A549 (cell line): ENCODE measurements at regions not wholly inside any gene's neighbourhood (a gene's known extent, or its start where the extent isn't known, plus 50 kb on each side); places are given as distances from the start of the nearest gene placed in this dataset.

Experiments used
- ATAC-seq, 2 experiments: fragments of 200-7000 bp in 1 of 2; fragments of >200 bp in 1 of 2; cut with Nextera tagmentation in 1 of 2; cut with Tn5 transposase in 1 of 2; 3 replicates each; pipeline versions ENCODE4 v1.8.0 to v1.9.1; 2018 to 2020; ENCODE audit warnings: mild to moderate bottlenecking in 1 of 2, moderate library complexity in 1 of 2
- CTCF ChIA-PET: fragments of 300-600 bp; sonication (Branson Sonifier 250); formaldehyde crosslinking; extraction: SDS; loops from one replicate; lab custom pipeline; 2021; ENCODE audit warnings: antibody characterized with exemption, inconsistent platforms; lab: Yijun Ruan, JAX
- POLR2A ChIA-PET: fragments of 350-600 bp; formaldehyde crosslinking; extraction: SDS; loops from one replicate; lab custom pipeline; 2021; ENCODE audit warnings: antibody characterized with exemption, inconsistent platforms; lab: Yijun Ruan, JAX
- DNase-seq, 2 experiments: peaks; one replicate each; pipeline versions ENCODE4 v3.0.0 to v3.0.0-alpha.2; 2011 to 2016; ENCODE audit warnings: low read depth in 1 of 2, low spot score in 1 of 2
- FAIRE-seq: peaks from 2 replicates; lab custom pipeline; 2011; peaks lifted over from hg19 to GRCh38; lab: Jason Lieb, UNC
- H3K27ac ChIP-seq, 2 experiments: fragments of >200 bp; sonication (Bioruptor Twin); formaldehyde crosslinking; 3 replicates each; pipeline ENCODE4 v1.5.1; 2016 to 2017
- H3K4me1 ChIP-seq: fragments of >200 bp; sonication (Bioruptor Twin); formaldehyde crosslinking; 3 replicates; pipeline ENCODE4 v1.6.1; 2016
- H3K4me2 ChIP-seq: fragments of >200 bp; sonication (Bioruptor Twin); formaldehyde crosslinking; 3 replicates; pipeline ENCODE4 v1.6.1; 2016
- H3K4me3 ChIP-seq: fragments of >200 bp; sonication (Bioruptor Twin); formaldehyde crosslinking; 3 replicates; pipeline ENCODE4 v1.5.1; 2016
- H3K9me3 ChIP-seq: fragments of >200 bp; sonication (Bioruptor Twin); formaldehyde crosslinking; 3 replicates; pipeline ENCODE4 v1.6.1; 2016
- CBX8 ChIP-seq: fragments of 200-600 bp; sonication (generic); IDR thresholded peaks from 2 replicates; pipeline ENCODE4 v1.6.1; 2016
- CTCF ChIP-seq: fragments of >200 bp; sonication (Bioruptor Twin); formaldehyde crosslinking; IDR thresholded peaks from 3 replicates; pipeline ENCODE4 v1.5.1; 2016
- E2F6 ChIP-seq: IDR thresholded peaks from 2 replicates; pipeline ENCODE4 v1.6.1; 2012; ENCODE audit warnings: low read depth, borderline replicate concordance
- EHF ChIP-seq: fragments of 250-450 bp; sonication (Bioruptor Pico); IDR thresholded peaks from 2 replicates; pipeline ENCODE4 v1.5.0; 2020; ENCODE audit warnings: mild to moderate bottlenecking
- FOSB ChIP-seq: fragments of 250-450 bp; sonication (Bioruptor Pico); IDR thresholded peaks from 2 replicates; pipeline ENCODE4 v1.5.0; 2020; ENCODE audit warnings: mild to moderate bottlenecking, moderate library complexity
- FOSL2 ChIP-seq, 2 experiments: fragments of 450-650 bp in 1 of 2; fragments of >200 bp in 1 of 2; sonication (Bioruptor Twin) in 1 of 2; formaldehyde crosslinking; IDR thresholded peaks; 2 replicates each; pipeline versions ENCODE4 v1.5.0 to v1.6.1; 2016 to 2020; ENCODE audit warnings: mild to moderate bottlenecking in 1 of 2, moderate library complexity in 1 of 2
- HDAC2 ChIP-seq: fragments of 200-600 bp; sonication (generic); IDR thresholded peaks from 2 replicates; pipeline ENCODE4 v1.6.1; 2016
- HES2 ChIP-seq: fragments of >200 bp; sonication (Bioruptor Twin); formaldehyde crosslinking; IDR thresholded peaks from 2 replicates; pipeline ENCODE4 v1.6.1; 2016
- KDM5A ChIP-seq: fragments of 200-600 bp; sonication (generic); IDR thresholded peaks from 2 replicates; pipeline ENCODE4 v1.6.1; 2016; ENCODE audit warnings: antibody characterized with exemption, mild to moderate bottlenecking
- NPAS2 ChIP-seq: fragments of 250-450 bp; sonication (Bioruptor Pico); IDR thresholded peaks from 2 replicates; pipeline ENCODE4 v1.8.0; 2022; ENCODE audit warnings: mild to moderate bottlenecking, moderate library complexity, borderline replicate concordance
- RCOR1 ChIP-seq: fragments of 150-350 bp; IDR thresholded peaks from 2 replicates; pipeline ENCODE4 v1.6.1; 2014; ENCODE audit warnings: antibody characterized with exemption, low read length, low read depth
- RNF2 ChIP-seq: fragments of 200-600 bp; sonication (generic); IDR thresholded peaks from 2 replicates; pipeline ENCODE4 v1.6.1; 2016; ENCODE audit warnings: low read depth, mild to moderate bottlenecking, antibody characterized with exemption, moderate library complexity, borderline replicate concordance
- TFCP2L1 ChIP-seq: fragments of 250-450 bp; sonication (Bioruptor Pico); IDR thresholded peaks from 2 replicates; pipeline ENCODE4 v1.5.0; 2021; ENCODE audit warnings: mild to moderate bottlenecking
- ZC3H11A ChIP-seq: fragments of 450-650 bp; IDR thresholded peaks from 2 replicates; pipeline ENCODE4 v1.6.1; 2014; ENCODE audit warnings: antibody characterized with exemption, mild to moderate bottlenecking
- ZFP36 ChIP-seq: fragments of 450-650 bp; IDR thresholded peaks from 2 replicates; pipeline ENCODE4 v1.6.1; 2014; ENCODE audit warnings: borderline replicate concordance; ENCODE audit not compliant: partially characterized antibody
- WGBS: methylation state at CpG from one replicate; pipeline ENCODE4 v1.1.6; 2017; ENCODE audit errors: missing lambda C conversion rate; 5-methylcytosine and 5-hydroxymethylcytosine counted together
- TF ChIP-seq, protein P1 (sequence below): fragments of 250-450 bp; sonication (Bioruptor Pico); IDR thresholded peaks from 2 replicates; pipeline ENCODE4 v1.5.0; 2021; ENCODE audit warnings: mild to moderate bottlenecking, moderate library complexity, borderline replicate concordance

- TF ChIP-seq KDM5A = no peak
- TF ChIP-seq E2F6 = no peak
- TF ChIP-seq ZFP36 = no peak
- no peak for TF ChIP-seq RNF2
- TF ChIP-seq, all 56 proteins: peak for 0
These were observed 157.6 kb downstream of the LRATD1 start (continued) for GRCh38 chr2:14790041-14790640.

DNA sequence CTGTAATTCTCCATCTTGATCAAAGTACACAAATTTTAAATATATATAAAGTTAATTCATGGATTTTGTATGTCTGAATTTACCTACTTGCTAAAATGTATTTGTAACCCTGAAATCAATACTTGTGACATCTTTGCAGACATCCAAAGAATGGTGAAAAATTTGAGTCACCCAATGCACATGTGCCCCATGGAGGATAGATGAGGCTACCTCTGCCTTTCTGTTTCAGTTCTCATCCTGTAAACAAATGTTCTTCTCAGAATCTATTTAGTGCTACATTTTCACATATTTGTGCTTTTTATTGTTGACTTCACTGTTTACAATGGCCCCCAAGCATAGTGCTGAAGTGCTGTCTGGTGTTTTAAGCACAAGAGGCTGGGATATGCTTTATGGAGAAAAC lies 171.5 kb downstream of the LRATD1 start:
- ChIA-PET POLR2A (no interaction called here), CTCF (no interaction called here)
- no peak for DNase-seq
- no peak overlapping the region for H3K4me3 ChIP-seq
- TF ChIP-seq HES2 (no peak), TFCP2L1 (CRISPR knock-in tag) (no peak), RNF2 (no peak), RCOR1 (no peak), ZC3H11A (no peak)
- TF ChIP-seq, all 56 proteins: peak for 0
- H3K27ac ChIP-seq = no peak overlapping the region
- ATAC-seq (no peak), FAIRE-seq (no peak)
- no peak overlapping the region for H3K4me2 ChIP-seq
- H3K9me3 ChIP-seq = no peaks in the 10 kb centered on the region
- no peaks in the 10 kb centered on the region for H3K4me1 ChIP-seq

- FAIRE-seq = no peak
- Histone ChIP-seq H3K4me3 (no peak overlapping the region), H3K4me1 (no peaks in the 10 kb centered on the region), H3K27ac (no peak overlapping the region), H3K4me2 (no peak overlapping the region), H3K9me3 (no peaks in the 10 kb centered on the region)
- 1% methylated on average over 3 of the region's 3 CpGs for WGBS
- no peak for DNase-seq
- ChIA-PET CTCF (no interaction called here), POLR2A (no interaction called here)
- ATAC-seq = no peak
- no peak for TF ChIP-seq HDAC2
- TF ChIP-seq, protein P1, sequence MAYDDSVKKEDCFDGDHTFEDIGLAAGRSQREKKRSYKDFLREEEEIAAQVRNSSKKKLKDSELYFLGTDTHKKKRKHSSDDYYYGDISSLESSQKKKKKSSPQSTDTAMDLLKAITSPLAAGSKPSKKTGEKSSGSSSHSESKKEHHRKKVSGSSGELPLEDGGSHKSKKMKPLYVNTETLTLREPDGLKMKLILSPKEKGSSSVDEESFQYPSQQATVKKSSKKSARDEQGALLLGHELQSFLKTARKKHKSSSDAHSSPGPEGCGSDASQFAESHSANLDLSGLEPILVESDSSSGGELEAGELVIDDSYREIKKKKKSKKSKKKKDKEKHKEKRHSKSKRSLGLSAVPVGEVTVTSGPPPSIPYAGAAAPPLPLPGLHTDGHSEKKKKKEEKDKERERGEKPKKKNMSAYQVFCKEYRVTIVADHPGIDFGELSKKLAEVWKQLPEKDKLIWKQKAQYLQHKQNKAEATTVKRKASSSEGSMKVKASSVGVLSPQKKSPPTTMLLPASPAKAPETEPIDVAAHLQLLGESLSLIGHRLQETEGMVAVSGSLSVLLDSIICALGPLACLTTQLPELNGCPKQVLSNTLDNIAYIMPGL (CRISPR knock-in tag) = no peak
- no peak for TF ChIP-seq NPAS2
- no peak for TF ChIP-seq CBX8
- no peak for TF ChIP-seq FOSL2 (IDR thresholded peaks at IDR 0.05)
- no peak for TF ChIP-seq FOSL2 (CRISPR knock-in tag; IDR thresholded peaks at IDR 0.05)
- no peak for TF ChIP-seq EHF (CRISPR knock-in tag)
These were observed 172.4 kb downstream of the LRATD1 start for GRCh38 chr2:14804902-14805301.

- Histone ChIP-seq H3K4me2 (no peak overlapping the region), H3K27ac (no peak overlapping the region), H3K4me3 (no peak overlapping the region), H3K9me3 (no peaks in the 10 kb centered on the region), H3K4me1 (no peaks in the 10 kb centered on the region)
- ChIA-PET POLR2A (no interaction called here), CTCF (no interaction called here)
- TF ChIP-seq E2F6 (no peak), FOSB (CRISPR knock-in tag) (no peak), CTCF (no peak)
- ATAC-seq = no peak
- FAIRE-seq = no peak
- WGBS = 2% methylated on average over 4 of the region's 4 CpGs
- no peak for DNase-seq
These were observed 174.1 kb downstream of the LRATD1 start for GRCh38 chr2:14806613-14807012.
